ENCODE measurements at regions not wholly inside any gene's neighbourhood (a gene's known extent, or its start where the extent isn't known, plus 50 kb on each side); places are given as distances from the start of the nearest gene placed in this dataset.

DNA sequence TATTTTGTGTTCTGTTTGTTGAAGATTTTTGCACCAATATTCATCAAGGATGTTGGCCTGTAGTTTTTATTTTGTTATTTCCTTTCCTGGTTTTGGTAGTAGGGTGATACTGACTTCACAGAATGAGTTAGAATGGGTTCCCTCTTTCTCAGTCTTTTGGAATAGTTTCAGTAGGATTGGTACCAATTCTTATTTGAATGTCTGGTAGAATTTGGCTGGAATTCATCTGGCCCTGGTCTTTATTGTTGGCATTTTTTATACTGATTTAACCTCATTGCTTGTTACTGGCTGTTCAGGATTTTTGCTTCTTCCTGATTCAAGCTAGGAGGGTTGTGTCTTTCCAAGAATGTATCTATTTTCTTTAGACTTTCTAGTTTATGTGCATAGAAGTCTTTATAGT lies 263.7 kb downstream of the SOX11 start:
- DNase-seq (no peak), ATAC-seq (no peak)
- Histone ChIP-seq H3K4me2 (ENCODE audit: low read length) (no peak overlapping the region), H3K9me2 (replicated peaks; ENCODE audit: low read length) (no peaks in the 10 kb centered on the region), H3K27me3 (ENCODE audit: low read length) (no peaks in the 10 kb centered on the region), H3K36me3 (ENCODE audit: low read depth, low read length) (no peaks in the 10 kb centered on the region), H3F3A (ENCODE audit: low read length, unreplicated experiment) (no peaks in the 10 kb centered on the region), H3K79me2 (ENCODE audit: low read length) (no peaks in the 10 kb centered on the region), H2AFZ (ENCODE audit: low read length) (no peak overlapping the region), H3K9ac (ENCODE audit: low read length) (no peak overlapping the region), H4K20me1 (ENCODE audit: low read length) (no peaks in the 10 kb centered on the region), H3K9me3 (ENCODE audit: low read length) (0 out of 2 replicates have a peak, but pooled peaks cover under 1% of the 10 kb centered on the region), H3K4me1 (ENCODE audit: insufficient read depth, low read length) (no peaks in the 10 kb centered on the region), H3K27ac (ENCODE audit: low read length) (no peak overlapping the region), H3K4me3 (ENCODE audit: low read length) (no peak overlapping the region)
- intact Hi-C loops (cut with micrococcal nuclease): no loop called here
- TF ChIP-seq, protein P1, sequence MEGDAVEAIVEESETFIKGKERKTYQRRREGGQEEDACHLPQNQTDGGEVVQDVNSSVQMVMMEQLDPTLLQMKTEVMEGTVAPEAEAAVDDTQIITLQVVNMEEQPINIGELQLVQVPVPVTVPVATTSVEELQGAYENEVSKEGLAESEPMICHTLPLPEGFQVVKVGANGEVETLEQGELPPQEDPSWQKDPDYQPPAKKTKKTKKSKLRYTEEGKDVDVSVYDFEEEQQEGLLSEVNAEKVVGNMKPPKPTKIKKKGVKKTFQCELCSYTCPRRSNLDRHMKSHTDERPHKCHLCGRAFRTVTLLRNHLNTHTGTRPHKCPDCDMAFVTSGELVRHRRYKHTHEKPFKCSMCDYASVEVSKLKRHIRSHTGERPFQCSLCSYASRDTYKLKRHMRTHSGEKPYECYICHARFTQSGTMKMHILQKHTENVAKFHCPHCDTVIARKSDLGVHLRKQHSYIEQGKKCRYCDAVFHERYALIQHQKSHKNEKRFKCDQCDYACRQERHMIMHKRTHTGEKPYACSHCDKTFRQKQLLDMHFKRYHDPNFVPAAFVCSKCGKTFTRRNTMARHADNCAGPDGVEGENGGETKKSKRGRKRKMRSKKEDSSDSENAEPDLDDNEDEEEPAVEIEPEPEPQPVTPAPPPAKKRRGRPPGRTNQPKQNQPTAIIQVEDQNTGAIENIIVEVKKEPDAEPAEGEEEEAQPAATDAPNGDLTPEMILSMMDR (conservative IDR thresholded peaks at IDR 0.05; ENCODE audit: low read depth, low read length): no peak
- TF ChIP-seq EZH2phosphoT487 (IDR thresholded peaks at IDR 0.05; ENCODE audit: borderline replicate concordance, low read length) (no peak), EZH2 (IDR thresholded peaks at IDR 0.05; ENCODE audit: low read length, unreplicated experiment) (no peak)
- BruUV-seq (replicated peaks): no TSS peak
- ChIA-PET POLR2A (ENCODE audit: unreplicated experiment) (no interaction called here), CTCF (no interaction called here)

DNA sequence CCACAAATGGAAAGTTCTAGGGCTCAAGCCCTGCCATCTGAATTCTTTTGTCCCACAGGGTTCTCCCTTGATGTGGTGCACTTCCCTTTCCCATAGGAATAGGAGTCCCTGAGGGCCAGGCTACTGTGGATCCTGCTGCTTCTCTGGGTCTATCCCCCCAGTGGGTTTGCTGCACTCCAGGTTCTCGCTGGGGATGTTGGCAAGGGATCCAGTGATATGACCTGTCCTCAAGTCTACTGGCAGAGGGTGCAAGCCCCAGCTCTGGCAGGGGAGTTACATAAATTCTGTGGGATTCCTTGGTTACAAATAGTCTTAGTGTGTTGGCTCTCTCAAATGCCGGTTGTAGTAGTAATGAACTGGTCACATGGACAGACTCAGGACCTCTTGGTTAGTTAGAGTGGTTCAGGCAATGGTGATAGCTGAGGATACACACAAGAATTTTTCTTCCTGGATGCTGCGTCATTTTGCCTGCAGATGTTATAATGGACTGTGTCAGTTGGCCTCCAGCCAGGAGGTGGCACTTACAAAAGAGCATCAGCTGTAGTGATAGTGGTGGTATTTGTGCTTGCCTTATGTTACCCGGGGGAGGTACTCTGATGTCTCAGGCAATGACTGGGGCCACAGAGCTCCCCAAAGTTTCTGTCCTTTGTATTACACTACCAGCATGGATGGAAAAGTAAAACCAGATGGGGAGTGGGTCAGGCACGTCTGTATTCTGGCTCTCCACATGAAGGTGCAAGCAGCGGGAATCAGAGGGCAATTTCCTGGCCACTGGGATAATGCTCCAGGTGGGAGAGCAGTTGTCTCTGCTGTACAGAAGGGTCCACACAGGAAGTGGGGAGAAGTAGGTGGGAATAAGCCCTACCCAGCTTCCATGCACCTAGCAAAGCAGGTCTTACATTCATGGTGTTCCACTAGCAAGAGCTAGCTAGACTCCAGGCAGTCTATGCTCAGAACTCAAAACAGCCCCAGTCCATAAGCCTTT lies 267.9 kb downstream of the SOX11 start:
- H3K27ac ChIP-seq (ENCODE audit: low read length): no peak overlapping the region
- H3K9me2 ChIP-seq (replicated peaks; ENCODE audit: low read length): no peaks in the 10 kb centered on the region
- H3K4me1 ChIP-seq (ENCODE audit: insufficient read depth, low read length): no peaks in the 10 kb centered on the region
- no peaks in the 10 kb centered on the region for H3K27me3 ChIP-seq (ENCODE audit: low read length)
- no peak for ATAC-seq
- no peaks in the 10 kb centered on the region for H3K79me2 ChIP-seq (ENCODE audit: low read length)
- H2AFZ ChIP-seq (ENCODE audit: low read length): no peak overlapping the region
- 0 out of 2 replicates have a peak, but pooled peaks cover 2% of the 10 kb centered on the region for H3K9me3 ChIP-seq (ENCODE audit: low read length)
- no peak for DNase-seq
- H3K36me3 ChIP-seq (ENCODE audit: low read depth, low read length): no peaks in the 10 kb centered on the region
- intact Hi-C loops (cut with micrococcal nuclease): no loop called here
- no peaks in the 10 kb centered on the region for H3F3A ChIP-seq (ENCODE audit: low read length, unreplicated experiment)
- H4K20me1 ChIP-seq (ENCODE audit: low read length): no peaks in the 10 kb centered on the region
- no peak overlapping the region for H3K4me2 ChIP-seq (ENCODE audit: low read length)
- ChIA-PET POLR2A (ENCODE audit: unreplicated experiment) (no interaction called here), CTCF (no interaction called here)
- BruUV-seq (replicated peaks): no TSS peak
- H3K4me3 ChIP-seq (ENCODE audit: low read length): no peak overlapping the region
- no peak for TF ChIP-seq EZH2phosphoT487 (IDR thresholded peaks at IDR 0.05; ENCODE audit: borderline replicate concordance, low read length)
- TF ChIP-seq EZH2 (IDR thresholded peaks at IDR 0.05; ENCODE audit: low read length, unreplicated experiment): no peak
- TF ChIP-seq, protein P1 (conservative IDR thresholded peaks at IDR 0.05; ENCODE audit: low read depth, low read length): no peak
- no peak overlapping the region for H3K9ac ChIP-seq (ENCODE audit: low read length)

DNA sequence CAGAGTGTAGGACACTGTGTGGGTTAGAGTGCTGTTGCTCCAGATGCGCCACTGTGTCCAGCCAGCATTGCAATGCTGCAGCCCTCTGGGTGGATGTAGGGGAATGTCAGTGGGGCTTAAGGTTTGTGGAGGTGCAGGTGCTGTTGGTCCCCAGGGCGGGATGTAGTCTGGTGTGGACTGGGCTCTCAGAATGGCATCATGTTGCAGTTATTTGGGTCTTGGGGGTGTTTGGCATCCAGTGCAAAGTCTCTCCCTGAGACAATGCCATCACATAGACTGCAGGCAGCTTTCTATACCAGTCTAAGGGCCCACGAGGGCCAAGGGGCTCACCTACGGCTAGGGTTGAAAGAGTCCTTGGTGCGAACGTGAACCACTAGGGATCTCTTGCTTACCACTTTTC lies 275.3 kb downstream of the SOX11 start:
- no peaks in the 10 kb centered on the region for H3K4me1 ChIP-seq (ENCODE audit: insufficient read depth, low read length)
- no peaks in the 10 kb centered on the region for H4K20me1 ChIP-seq (ENCODE audit: low read length)
- ATAC-seq (no peak), DNase-seq (no peak)
- POLR2A ChIA-PET (ENCODE audit: unreplicated experiment): no interaction called here
- no peaks in the 10 kb centered on the region for H3F3A ChIP-seq (ENCODE audit: low read length, unreplicated experiment)
- no peaks in the 10 kb centered on the region for H3K27me3 ChIP-seq (ENCODE audit: low read length)
- TF ChIP-seq, protein P1 (conservative IDR thresholded peaks at IDR 0.05; ENCODE audit: low read depth, low read length): no peak
- no peak for TF ChIP-seq EZH2phosphoT487 (IDR thresholded peaks at IDR 0.05; ENCODE audit: borderline replicate concordance, low read length)
- TF ChIP-seq EZH2 (IDR thresholded peaks at IDR 0.05; ENCODE audit: low read length, unreplicated experiment): no peak
- no peaks in the 10 kb centered on the region for H3K9me2 ChIP-seq (replicated peaks; ENCODE audit: low read length)
- CTCF ChIA-PET: no interaction called here
- no peak overlapping the region for H3K4me3 ChIP-seq (ENCODE audit: low read length)
- no peak overlapping the region for H3K9ac ChIP-seq (ENCODE audit: low read length)
- no peaks in the 10 kb centered on the region for H3K36me3 ChIP-seq (ENCODE audit: low read depth, low read length)
- BruUV-seq (replicated peaks): no TSS peak
- no peak overlapping the region for H3K27ac ChIP-seq (ENCODE audit: low read length)
- no peak overlapping the region for H3K4me2 ChIP-seq (ENCODE audit: low read length)
- intact Hi-C loops (cut with micrococcal nuclease): no loop called here
- H2AFZ ChIP-seq (ENCODE audit: low read length): no peak overlapping the region
- 0 out of 2 replicates have a peak, but pooled peaks cover 5% of the 10 kb centered on the region for H3K9me3 ChIP-seq (ENCODE audit: low read length)
- H3K79me2 ChIP-seq (ENCODE audit: low read length): no peaks in the 10 kb centered on the region
